ENCODE measurements at regions not wholly inside any gene's neighbourhood (a gene's known extent, or its start where the extent isn't known, plus 50 kb on each side); places are given as distances from the start of the nearest gene placed in this dataset.

GRCh38 chr6:92362404-92362803, 1057.0 kb downstream of the EPHA7 start:
- Histone ChIP-seq H3K4me3 (no peak overlapping the region), H3K27ac (no peak overlapping the region)
- TF ChIP-seq, protein P1, sequence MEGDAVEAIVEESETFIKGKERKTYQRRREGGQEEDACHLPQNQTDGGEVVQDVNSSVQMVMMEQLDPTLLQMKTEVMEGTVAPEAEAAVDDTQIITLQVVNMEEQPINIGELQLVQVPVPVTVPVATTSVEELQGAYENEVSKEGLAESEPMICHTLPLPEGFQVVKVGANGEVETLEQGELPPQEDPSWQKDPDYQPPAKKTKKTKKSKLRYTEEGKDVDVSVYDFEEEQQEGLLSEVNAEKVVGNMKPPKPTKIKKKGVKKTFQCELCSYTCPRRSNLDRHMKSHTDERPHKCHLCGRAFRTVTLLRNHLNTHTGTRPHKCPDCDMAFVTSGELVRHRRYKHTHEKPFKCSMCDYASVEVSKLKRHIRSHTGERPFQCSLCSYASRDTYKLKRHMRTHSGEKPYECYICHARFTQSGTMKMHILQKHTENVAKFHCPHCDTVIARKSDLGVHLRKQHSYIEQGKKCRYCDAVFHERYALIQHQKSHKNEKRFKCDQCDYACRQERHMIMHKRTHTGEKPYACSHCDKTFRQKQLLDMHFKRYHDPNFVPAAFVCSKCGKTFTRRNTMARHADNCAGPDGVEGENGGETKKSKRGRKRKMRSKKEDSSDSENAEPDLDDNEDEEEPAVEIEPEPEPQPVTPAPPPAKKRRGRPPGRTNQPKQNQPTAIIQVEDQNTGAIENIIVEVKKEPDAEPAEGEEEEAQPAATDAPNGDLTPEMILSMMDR (IDR thresholded peaks at IDR 0.05) = no peak
- DNase-seq (ENCODE audit: low spot score) = no peak

DNA sequence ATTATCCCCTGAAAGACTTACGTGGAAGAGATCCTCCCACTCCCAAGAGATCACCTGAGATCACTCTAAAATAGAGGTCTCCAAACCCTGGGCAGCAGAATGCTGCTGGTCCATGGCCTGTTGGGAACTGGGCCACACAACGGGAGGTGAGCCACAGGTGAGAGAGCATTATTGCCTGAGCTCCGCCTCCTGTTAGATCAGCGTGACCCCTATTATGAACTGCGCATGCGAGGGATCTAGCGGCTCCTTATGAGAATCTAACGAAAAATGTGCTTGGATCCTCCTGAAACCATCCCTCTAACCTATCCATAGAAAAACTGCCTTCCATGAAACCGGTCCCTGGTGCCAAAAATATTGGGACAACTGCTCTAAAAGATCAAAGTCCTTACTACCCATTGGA, 1057.4 kb downstream of the EPHA7 start:
- Histone ChIP-seq H3K27ac (no peak overlapping the region), H3K4me3 (no peak overlapping the region)
- no peak for DNase-seq (ENCODE audit: low spot score)
- TF ChIP-seq, protein P1 (IDR thresholded peaks at IDR 0.05) = no peak

- TF ChIP-seq, protein P1 (IDR thresholded peaks at IDR 0.05) = no peak
- no peak for DNase-seq (ENCODE audit: low spot score)
- Histone ChIP-seq H3K4me3 (no peak overlapping the region), H3K27ac (no peak overlapping the region)
Observed at GRCh38 chr6:92354270-92354829, 1065.0 kb downstream of the EPHA7 start.

GRCh38 chr6:92352130-92352529, 1067.2 kb downstream of the EPHA7 start:
- TF ChIP-seq, protein P1 (IDR thresholded peaks at IDR 0.05) = no peak
- no peak overlapping the region for H3K4me3 ChIP-seq
- no peak overlapping the region for H3K27ac ChIP-seq
- DNase-seq (ENCODE audit: low spot score) = no peak

DNA sequence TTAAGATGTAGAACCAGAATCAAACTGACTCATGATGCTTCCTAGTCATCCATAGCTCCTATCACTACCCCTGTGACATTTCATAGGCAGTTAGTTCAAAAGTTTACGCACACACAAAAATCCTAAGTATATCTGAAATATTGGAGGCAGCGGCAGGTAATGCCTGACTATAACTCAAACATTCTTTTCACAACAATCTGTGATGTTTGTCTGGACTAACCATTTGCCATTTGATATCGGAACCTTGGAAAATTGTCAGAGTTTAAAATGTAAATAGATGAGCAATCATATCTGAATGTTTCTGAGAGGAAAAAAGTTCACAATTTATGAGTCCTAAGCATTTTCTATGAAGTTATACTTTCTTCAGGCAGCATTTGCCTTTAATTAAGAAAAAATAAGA, 1078.2 kb downstream of the EPHA7 start:
- no peak overlapping the region for H3K4me3 ChIP-seq
- no peak for DNase-seq (ENCODE audit: low spot score)
- H3K27ac ChIP-seq = no peak overlapping the region
- TF ChIP-seq, protein P1 (IDR thresholded peaks at IDR 0.05) = no peak

GRCh38 chr6:92339936-92340640, 1079.3 kb downstream of the EPHA7 start:
- DNase-seq (ENCODE audit: low spot score) = no peak
- Histone ChIP-seq H3K4me3 (no peak overlapping the region), H3K27ac (no peak overlapping the region)
- TF ChIP-seq, protein P1 (IDR thresholded peaks at IDR 0.05) = no peak

GRCh38 chr6:92337571-92337970, 1081.8 kb downstream of the EPHA7 start:
- no peak overlapping the region for H3K27ac ChIP-seq
- TF ChIP-seq, protein P1 (IDR thresholded peaks at IDR 0.05) = no peak
- DNase-seq (ENCODE audit: low spot score) = no peak
- H3K4me3 ChIP-seq = no peak overlapping the region
